ENCODE measurements at regions not wholly inside any gene's neighbourhood (a gene's known extent, or its start where the extent isn't known, plus 50 kb on each side); places are given as distances from the start of the nearest gene placed in this dataset.

GRCh38 chr4:162401021-162401420 lies 237.2 kb upstream of the FSTL5 start:
- no peak for TF ChIP-seq FOXA1 (IDR thresholded peaks at IDR 0.05)
- no peak for TF ChIP-seq ELF4 (IDR thresholded peaks at IDR 0.05)
- no peak for TF ChIP-seq FOXM1 (IDR thresholded peaks at IDR 0.05; ENCODE audit: borderline replicate concordance)
- no peak for TF ChIP-seq SP1 (IDR thresholded peaks at IDR 0.05)
- TF ChIP-seq TARDBP (IDR thresholded peaks at IDR 0.05), result no peak
- TF ChIP-seq BHLHE40 (IDR thresholded peaks at IDR 0.05; ENCODE audit: borderline replicate concordance), result no peak
- TF ChIP-seq ZNF384 (IDR thresholded peaks at IDR 0.05), result no peak
- no peak for TF ChIP-seq CTBP1 (IDR thresholded peaks at IDR 0.05; ENCODE audit: borderline replicate concordance)
- no peak for TF ChIP-seq NFRKB (IDR thresholded peaks at IDR 0.05)
- TF ChIP-seq ARNT (IDR thresholded peaks at IDR 0.05), result no peak
- TF ChIP-seq HDGF (IDR thresholded peaks at IDR 0.05; ENCODE audit: borderline replicate concordance), result no peak
- TF ChIP-seq SUZ12 (IDR thresholded peaks at IDR 0.05), result no peak
- no peak for TF ChIP-seq FOXK2 (IDR thresholded peaks at IDR 0.05)
- no peak for TF ChIP-seq PKNOX1 (IDR thresholded peaks at IDR 0.05)
